Body of pancreas (tissue), 4 donors: ENCODE measurements at regions not wholly inside any gene's neighbourhood (a gene's known extent, or its start where the extent isn't known, plus 50 kb on each side); places are given as distances from the start of the nearest gene placed in this dataset.

ENCODE experiments used
- CTCF ChIP-seq, 7 experiments: fragments of 450-650 bp in 4 of 7; fragments of 200-600 bp in 3 of 7; sonication (generic) in 3 of 7; IDR thresholded peaks; one replicate each; pipeline ENCODE4 v1.5.1; 2016 to 2019; ENCODE audit warnings: antibody characterized with exemption in 7 of 7
- POLR2A ChIP-seq, 3 donors: fragments of 450-650 bp; IDR thresholded peaks; one replicate each; pipeline ENCODE4 v1.6.1; 2016; ENCODE audit warnings: antibody characterized with exemption in 3 of 3, mild to moderate bottlenecking in 2 of 3

GRCh38 chr1:121594096-121594495, 409.3 kb downstream of the SRGAP2C start:
- no peak for TF ChIP-seq POLR2A (IDR thresholded peaks at IDR 0.05)
- TF ChIP-seq CTCF (IDR thresholded peaks at IDR 0.05) = no peak
